ENCODE measurements at regions not wholly inside any gene's neighbourhood (a gene's known extent, or its start where the extent isn't known, plus 50 kb on each side); places are given as distances from the start of the nearest gene placed in this dataset.
"Not testable (repeated sequence)": the region's sequence is repeated elsewhere in the genome, so short reads cannot be mapped to it uniquely, and the experiment has no call there.

DNA sequence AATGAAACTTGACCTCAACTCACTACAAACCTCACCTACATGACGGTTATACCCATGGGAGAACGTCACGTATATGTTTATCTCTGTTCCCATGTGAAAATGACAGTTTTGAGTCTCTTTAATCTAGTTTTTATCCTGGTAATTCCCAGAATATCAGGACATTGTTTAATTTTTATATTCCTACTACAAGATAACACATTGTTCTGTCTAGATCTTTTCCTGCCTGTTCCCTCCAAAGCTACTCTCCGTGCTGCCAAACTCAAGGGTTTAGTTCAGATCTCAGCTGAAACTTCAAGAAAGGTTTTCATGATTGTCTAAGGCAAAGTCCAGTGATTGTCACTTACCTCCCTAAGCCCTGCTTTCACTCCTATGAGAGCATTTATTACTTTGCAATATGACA lies 1159.4 kb upstream of the SEMA6A start:
- Histone ChIP-seq H3K4me1 (no peaks in the 10 kb centered on the region), H3K36me3 (no peaks in the 10 kb centered on the region), H3K27ac (no peak overlapping the region), H3K27me3 (no peaks in the 10 kb centered on the region), H3K9me3 (no peaks in the 10 kb centered on the region), H3K4me3 (no peak overlapping the region)
- no peak for TF ChIP-seq POLR2A (IDR thresholded peaks at IDR 0.05)
- TF ChIP-seq, protein P1, sequence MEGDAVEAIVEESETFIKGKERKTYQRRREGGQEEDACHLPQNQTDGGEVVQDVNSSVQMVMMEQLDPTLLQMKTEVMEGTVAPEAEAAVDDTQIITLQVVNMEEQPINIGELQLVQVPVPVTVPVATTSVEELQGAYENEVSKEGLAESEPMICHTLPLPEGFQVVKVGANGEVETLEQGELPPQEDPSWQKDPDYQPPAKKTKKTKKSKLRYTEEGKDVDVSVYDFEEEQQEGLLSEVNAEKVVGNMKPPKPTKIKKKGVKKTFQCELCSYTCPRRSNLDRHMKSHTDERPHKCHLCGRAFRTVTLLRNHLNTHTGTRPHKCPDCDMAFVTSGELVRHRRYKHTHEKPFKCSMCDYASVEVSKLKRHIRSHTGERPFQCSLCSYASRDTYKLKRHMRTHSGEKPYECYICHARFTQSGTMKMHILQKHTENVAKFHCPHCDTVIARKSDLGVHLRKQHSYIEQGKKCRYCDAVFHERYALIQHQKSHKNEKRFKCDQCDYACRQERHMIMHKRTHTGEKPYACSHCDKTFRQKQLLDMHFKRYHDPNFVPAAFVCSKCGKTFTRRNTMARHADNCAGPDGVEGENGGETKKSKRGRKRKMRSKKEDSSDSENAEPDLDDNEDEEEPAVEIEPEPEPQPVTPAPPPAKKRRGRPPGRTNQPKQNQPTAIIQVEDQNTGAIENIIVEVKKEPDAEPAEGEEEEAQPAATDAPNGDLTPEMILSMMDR (IDR thresholded peaks at IDR 0.05), result no peak
- DNase-seq, result no peak

DNA sequence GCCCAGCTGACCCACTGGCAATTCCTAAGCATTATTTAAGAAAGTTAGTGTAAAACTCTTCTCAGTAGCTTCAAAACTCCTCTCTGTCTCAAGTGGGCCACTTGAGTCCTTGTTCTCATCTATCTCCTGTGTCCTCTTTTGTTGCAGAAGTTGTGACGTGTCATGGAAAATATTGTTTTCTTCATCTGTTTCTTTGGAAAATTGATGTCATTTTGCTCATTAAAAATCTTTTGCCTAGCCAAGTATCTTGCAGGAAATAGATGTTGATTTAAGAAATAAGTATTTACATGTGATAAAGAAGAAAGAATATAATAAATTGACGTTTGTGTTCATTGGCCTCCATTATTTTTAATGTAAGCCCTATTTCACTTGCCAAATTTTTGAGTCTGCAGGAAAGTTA lies 1158.4 kb upstream of the SEMA6A start:
- no peak overlapping the region for H3K4me3 ChIP-seq
- TF ChIP-seq POLR2A (IDR thresholded peaks at IDR 0.05), result no peak
- TF ChIP-seq, protein P1 (IDR thresholded peaks at IDR 0.05), result no peak
- H3K36me3 ChIP-seq, result no peaks in the 10 kb centered on the region
- H3K27me3 ChIP-seq, result no peaks in the 10 kb centered on the region
- H3K9me3 ChIP-seq, result no peaks in the 10 kb centered on the region
- H3K27ac ChIP-seq, result no peak overlapping the region
- H3K4me1 ChIP-seq, result no peaks in the 10 kb centered on the region
- DNase-seq, result no peak

GRCh38 chr5:117732264-117732663 lies 1157.6 kb upstream of the SEMA6A start:
- Histone ChIP-seq H3K36me3 (no peaks in the 10 kb centered on the region), H3K27ac (no peak overlapping the region), H3K4me3 (no peak overlapping the region), H3K4me1 (no peaks in the 10 kb centered on the region), H3K9me3 (no peaks in the 10 kb centered on the region), H3K27me3 (no peaks in the 10 kb centered on the region)
- no peak for DNase-seq
- TF ChIP-seq POLR2A (IDR thresholded peaks at IDR 0.05), result no peak
- TF ChIP-seq, protein P1 (IDR thresholded peaks at IDR 0.05), result no peak

DNA sequence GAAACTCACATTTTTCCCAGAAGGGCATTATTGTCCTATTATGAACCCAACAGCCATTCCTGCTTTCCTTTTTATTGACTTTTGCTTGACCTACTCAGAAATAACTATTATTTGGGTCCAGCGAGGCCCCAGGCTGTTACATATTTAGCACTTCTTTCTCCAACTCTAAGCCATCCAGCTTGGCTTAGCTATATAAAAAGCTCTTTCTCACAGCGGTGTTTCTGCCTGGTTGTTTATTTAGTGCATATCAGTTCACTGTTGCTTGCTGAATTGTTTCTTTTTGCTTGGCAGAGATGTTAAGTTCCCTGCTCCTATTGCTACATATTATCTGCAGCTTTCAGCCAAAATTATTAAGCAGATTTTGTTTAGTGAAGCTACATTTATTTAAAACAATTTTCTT lies 1156.8 kb upstream of the SEMA6A start:
- H3K27ac ChIP-seq, result no peak overlapping the region
- no peaks in the 10 kb centered on the region for H3K27me3 ChIP-seq
- DNase-seq, result no peak
- no peaks in the 10 kb centered on the region for H3K9me3 ChIP-seq
- H3K4me3 ChIP-seq, result no peak overlapping the region
- H3K4me1 ChIP-seq, result no peaks in the 10 kb centered on the region
- no peak for TF ChIP-seq POLR2A (IDR thresholded peaks at IDR 0.05)
- TF ChIP-seq, protein P1 (IDR thresholded peaks at IDR 0.05), result no peak
- no peaks in the 10 kb centered on the region for H3K36me3 ChIP-seq

DNA sequence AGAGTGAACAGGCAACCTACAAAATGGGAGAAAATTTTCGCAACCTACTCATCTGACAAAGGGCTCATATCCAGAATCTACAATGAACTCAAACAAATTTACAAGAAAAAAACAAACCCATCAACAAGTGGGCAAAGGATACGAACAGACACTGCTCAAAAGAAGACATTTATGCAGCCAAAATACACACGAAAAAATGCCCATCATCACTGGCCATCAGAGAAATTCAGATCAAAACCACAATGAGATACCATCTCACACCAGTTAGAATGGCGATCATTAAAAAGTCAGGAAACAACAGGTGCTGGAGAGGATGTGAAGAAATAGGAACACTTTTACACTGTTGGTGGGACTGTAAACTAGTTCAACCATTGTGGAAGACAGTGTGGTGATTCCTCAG lies 1146.2 kb upstream of the SEMA6A start:
- H3K4me3 ChIP-seq, H3K36me3 ChIP-seq, H3K27ac ChIP-seq, DNase-seq, H3K27me3 ChIP-seq, H3K4me1 ChIP-seq, H3K9me3 ChIP-seq: not testable (repeated sequence)

- no peaks in the 10 kb centered on the region for H3K9me3 ChIP-seq
- TF ChIP-seq, protein P1 (IDR thresholded peaks at IDR 0.05), result no peak
- TF ChIP-seq POLR2A (IDR thresholded peaks at IDR 0.05), result no peak
- no peak for DNase-seq
- H3K27ac ChIP-seq, result no peak overlapping the region
- no peaks in the 10 kb centered on the region for H3K4me1 ChIP-seq
- no peak overlapping the region for H3K4me3 ChIP-seq
- H3K36me3 ChIP-seq, result no peaks in the 10 kb centered on the region
- no peaks in the 10 kb centered on the region for H3K27me3 ChIP-seq
Measured at GRCh38 chr5:117719413-117719812, 1144.8 kb upstream of the SEMA6A start.

All from Peyer's patch (tissue), 4 donors.